HG02763 (cell line): ENCODE measurements at regions not wholly inside any gene's neighbourhood (a gene's known extent, or its start where the extent isn't known, plus 50 kb on each side); places are given as distances from the start of the nearest gene placed in this dataset.

ENCODE experiments used
- ATAC-seq: cut with Tn5 transposase; IDR thresholded peaks from one replicate; pipeline ENCODE4 v1.9.1; 2021; ENCODE audit warnings: mild to moderate bottlenecking, moderate library complexity; ENCODE audit not compliant: unreplicated experiment

DNA sequence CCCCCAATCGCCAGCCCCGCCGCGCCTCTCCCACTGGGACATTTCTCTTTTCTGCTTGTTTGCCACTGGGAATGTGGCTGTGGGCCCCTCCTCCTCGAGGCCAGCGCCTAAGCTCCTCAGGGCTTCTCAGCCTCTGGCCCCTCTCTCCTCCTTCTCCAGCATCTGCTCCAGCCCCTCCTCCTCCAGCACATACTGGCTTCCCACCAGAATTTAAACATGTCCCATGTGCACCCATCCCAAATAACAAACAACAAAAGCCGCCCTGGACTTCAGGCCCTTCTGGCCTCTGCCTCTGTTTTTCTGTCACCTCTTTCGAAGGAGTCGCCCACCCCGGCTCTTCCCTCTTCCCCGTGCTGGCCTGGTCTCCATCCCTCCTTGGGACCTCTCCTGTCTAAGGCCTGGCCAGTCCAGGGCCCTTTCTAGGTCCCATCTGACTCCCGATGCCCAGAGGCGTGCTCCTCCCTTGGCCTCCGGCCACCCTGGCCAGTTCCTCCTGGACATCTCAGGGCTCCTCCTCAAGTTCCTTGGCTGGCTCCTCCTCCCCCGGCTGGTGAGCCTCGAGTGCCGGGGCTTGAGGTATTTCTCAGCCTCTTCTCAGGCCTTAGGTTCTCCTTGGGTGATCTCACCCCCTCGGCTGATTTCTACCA, 94.6 kb upstream of the SLC6A6 start:
- no peak for ATAC-seq

DNA sequence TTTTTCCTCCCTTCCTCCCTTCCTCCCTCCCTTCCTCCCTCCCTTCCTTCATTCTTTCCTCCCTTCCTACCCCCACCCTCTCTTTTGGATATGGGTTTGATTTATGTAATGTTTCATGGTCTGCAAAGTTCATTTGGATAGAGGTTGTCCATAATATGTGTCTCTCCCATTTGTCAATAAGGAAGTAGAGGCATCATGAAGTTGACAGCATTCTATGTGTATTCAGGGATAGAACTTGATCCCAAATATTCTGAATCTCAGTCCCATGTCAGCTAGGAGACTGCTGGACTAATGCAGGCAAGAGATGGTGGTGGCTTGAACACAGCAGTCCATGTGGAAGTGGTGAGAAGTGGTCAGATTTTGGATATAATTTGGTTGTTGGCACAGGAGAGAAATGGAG, 90.7 kb upstream of the SLC6A6 start:
- no peak for ATAC-seq

DNA sequence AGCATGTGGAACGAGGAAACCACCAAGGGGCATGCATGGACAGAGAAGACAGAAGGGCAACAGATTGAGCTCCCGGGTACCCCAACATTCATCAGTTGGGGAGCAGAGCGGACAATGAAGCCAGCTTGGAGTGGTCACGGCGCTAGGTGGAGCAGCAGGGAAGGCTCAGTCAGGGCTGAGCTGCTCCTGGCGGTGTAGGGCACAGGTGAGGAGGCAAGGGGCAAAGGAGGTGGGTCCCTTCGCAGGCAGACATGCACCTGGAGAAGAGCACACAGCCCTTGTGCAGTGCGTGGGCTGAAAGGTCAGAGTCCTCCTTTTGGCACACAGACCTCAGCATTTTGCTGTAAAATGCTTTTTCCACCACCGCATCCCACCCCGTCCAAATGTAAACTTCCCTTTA, 90.0 kb upstream of the SLC6A6 start:
- ATAC-seq: no peak

DNA sequence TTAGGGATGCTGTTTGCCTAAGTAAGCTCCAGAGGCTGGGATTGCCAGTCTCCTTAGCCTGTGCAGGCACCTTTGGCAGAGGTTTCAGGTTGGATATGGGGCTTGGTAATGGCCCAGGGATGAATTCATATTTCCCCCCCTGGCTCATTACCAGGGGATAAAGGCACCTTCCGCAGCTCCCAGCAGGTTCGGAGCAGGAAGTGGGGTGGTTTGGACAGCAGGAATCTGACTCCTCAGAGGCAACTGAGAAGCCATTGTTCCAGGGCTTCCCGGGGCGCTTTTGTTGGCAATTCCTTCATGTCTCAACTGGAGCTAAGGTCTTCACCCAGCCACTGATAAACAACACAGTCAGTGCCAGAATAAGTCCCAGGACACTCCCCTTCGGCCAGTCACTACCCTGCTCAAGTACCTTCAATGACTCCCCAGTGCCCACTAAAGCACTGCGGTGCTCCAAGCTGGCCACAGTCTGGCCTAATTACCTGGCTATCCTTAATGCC, 85.3 kb upstream of the SLC6A6 start:
- ATAC-seq: no peak

DNA sequence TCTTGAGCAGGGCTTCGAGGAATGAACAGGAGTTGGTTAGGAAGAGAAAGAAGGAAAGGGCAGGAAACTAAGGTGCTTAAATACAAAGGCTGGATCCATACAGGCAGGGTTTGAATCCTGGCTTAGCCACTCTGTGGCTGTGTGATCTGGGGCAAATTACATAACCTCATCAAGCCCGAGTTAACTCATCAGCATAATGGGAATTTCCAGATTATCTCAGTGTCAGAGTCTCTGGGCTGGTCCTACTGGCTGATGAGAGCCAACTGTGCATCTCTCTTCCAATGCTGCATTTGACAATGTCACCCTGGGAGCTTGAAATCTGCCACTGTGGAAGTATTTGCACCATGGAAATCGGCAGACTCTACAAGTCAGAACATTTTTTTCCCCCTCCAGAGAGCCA, 83.8 kb upstream of the SLC6A6 start:
- ATAC-seq: no peak

DNA sequence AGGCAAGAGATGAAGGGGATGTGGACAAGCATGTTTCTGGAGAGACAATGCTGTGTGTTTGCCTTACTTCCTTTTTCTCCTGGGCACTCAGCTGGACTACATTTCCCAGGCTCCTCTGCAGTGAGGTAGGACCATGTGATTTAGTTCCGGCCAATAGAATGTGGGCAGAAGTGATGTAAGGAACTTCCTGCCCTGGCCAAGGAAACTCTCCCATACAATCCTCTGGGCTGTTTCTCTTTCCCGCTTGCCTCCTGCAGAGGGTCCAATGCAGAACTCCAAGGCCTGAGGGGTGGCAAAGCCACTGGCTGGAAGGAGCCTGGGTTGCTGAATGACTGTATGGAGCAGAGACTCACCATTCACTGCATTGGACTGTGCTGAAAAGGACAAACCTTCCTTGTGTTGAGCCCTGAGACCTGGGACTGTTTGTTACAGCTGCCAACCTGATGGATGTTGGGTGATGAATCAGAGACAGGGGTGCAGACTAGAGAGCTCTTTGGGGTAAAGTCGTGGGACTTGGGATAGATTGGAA, 82.7 kb upstream of the SLC6A6 start:
- no peak for ATAC-seq

DNA sequence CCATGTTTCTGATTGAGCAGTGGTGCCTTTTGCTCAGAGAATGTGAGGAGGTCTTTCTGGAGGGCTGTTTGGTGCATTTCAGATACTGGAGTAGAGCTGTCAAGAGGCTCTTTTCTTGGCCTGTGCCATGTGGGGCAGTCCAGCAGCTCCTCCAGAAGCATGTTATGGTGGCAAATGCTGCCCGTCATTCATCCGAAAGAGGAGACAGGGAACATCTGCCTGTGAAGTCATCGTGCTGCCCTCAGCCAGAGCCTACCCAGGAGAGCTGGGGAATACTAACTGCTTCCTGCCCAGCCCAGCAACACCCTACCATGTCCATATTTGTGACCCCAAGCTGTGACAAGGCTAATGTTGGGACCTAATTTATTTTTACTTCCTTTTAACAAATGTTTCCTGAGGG, 82.2 kb upstream of the SLC6A6 start:
- no peak for ATAC-seq

DNA sequence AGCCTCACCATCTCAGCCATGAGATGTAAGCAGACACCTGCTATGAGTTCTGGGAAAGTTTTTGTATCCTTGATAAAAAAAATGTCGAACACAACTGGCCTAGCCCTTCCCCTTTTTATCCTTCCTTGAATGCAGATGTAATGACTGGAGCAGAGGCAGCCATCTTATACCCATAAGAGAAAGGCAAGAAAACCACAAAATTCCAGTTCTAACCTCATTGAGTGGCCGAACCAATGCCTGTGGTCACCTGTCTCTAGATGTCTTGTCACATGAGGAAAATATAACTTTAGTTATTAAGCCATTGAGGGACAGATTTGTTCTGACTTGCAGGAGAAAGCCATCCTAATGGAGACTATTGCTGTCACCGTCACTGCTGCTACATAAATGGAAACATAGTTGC, 80.4 kb upstream of the SLC6A6 start:
- ATAC-seq: no peak

DNA sequence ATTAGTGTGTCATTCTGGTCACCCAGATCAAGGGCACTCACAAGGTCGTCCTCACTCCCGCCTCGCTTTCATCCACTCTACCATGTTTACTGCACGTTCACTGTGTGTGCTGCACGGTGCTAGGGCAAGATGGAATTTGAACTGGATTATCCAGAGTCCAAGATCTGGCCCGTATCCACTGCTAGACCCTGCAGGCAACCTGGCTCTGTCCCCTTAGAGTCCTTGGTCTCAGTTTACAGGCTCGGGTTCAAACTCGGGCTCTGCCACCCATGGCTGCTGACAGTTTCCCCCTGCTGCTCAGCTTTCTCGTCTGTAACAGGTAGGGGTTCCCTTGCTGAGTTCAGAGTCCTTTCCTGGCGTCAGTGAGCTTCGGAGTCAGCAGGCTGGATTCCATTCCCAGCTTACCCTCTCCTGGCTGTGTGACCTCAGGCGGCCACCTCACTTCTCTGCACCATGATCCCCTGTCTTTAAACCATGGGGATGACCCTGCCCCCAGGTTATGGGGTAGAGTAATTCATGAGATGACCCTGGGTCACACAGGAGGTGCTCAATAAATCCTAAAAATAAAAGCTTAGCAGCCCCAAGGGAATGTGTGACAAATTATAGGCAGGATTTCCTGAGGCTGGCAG, 79.6 kb upstream of the SLC6A6 start:
- no peak for ATAC-seq

DNA sequence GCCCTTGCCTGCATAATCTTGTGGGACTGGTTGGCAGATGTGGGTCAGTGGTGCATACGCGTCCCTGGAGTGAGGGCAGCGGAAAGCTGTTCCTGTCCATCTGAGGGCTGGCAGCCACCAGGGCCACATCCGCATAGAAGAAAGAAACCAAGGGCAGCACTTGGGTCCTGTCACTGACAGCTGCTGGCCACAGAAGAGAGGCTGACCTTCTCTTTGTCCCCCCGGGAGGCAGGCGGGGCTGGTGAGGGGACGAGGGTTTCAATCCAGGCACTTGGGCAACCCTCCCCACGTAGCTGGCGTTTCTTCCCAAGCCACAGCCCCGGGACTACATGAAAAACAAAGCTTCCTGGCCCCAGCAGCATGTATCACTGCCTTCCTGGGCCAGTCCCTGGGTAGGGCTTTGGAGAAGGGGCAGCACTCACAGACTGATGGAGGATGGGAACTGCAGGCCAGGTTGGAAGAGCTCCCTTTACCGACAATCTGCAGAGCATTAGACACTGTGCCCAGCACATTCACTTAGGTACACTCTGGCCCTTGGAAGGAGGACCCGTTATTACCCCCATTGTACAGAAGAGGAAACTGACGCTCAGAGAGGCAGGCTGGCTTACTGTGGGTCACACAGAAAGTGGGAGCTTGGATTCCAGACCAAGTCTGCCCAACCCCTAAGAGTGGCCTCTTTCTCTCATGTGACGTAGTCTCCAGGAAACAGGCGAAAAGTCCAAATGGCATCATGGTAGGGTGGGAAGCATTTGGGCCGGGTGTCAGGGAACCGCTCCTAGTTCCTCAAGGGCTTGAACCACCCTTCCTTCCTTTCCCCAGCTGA, 78.8 kb upstream of the SLC6A6 start:
- ATAC-seq: no peak

DNA sequence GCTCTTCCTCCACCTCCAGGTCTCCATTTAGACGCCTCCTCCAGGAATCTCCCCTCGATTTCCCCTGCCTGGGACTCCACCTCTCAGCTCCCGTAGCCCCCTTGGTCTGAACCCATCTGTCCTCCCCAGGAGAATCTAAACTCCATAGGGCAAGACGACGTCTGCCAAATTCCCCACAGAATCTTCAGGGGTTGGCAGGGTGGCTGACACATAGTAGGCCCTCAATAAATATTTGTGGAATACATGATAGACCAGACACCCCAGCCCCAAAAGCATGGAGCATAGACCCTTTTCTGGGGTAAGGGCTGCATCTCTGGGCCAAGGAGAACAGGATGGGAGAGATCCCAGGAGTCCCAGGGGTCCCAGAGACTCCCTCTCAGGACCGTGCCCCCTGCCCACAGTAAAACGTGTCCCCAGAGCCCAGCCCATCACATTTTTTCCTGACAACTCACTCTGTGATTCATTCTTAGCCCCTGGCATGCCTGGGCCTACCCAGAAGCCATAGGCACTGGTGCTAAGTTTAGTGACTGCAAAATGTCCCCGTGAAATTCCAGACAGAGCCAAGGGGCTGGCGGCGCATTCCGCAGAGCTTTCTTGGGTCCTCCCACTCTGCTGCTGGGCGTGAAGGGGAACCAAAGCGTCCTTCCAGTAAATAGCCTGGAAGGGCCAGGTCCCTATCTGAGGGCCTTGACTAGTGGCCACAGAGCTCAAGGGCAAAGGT, 78.0 kb upstream of the SLC6A6 start:
- ATAC-seq: no peak

DNA sequence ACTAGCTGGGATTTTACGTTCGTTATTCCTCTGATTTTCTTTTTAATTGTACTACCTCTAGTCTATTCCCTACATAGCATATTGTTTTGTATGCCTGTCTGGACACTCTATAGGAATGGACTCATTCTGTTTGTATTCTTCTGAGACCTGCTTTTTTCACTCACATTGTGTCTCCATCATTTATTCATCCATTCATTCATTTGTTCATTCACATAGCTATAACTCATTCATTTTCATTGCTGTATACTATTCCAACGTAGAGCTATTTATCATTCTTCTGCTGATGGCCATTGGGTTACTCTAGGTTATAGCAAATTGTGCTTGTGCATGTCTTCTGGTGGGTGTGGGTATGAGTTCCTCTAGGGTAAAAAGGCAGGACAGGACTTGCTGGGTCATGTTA, 74.0 kb upstream of the SLC6A6 start:
- no peak for ATAC-seq

DNA sequence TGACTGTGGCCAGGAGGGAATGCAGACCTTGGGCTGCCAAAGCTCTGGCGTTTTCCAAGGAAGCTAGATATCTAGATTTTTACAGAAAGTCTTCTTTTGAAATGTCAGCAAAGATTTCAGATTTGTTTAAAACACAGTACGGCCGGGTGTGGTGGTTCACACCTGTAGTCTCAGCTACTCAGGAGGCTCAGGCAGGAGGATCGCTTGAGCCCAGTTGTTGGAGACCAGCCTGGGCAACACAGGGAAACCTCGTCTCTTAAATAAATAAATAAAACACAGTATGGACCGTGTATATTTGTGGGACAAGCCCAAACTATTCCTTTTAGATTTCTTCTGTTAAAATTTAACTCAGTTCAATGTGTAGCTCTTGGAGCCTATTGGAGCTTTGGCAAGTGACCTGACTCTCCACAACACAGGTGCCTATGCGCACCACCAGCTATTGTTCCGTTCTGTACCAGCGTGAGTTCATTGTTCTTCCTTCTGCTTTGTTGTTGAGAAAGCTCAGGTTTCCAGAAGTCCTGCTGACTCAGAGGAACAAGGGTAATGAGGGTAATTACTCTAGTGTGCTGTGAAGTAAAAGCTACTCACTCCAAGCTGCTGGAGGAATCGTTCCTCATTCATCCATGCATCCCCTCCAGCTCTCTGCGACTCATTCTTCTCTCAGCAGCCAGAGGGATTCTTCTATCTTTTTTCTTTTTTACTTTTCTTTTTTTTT, 73.1 kb upstream of the SLC6A6 start:
- ATAC-seq: no peak

DNA sequence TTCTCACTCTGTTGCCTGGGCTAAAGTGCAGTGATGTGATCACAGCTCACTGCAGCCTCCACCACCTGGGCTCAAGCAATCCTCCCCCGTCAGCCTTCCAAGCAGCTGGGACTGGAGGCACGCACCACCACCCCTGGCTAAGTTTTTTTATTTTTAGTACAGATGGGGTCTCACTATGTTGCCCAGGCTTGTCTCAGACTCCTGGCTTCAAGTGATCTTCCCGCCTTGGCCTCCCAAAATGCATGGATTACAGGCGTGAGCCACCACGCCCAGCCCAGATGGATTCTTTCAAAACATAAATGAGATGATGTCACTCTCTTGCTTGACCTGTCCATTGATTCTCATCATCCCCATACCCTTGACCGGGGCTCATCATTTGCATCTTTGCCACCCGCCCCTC, 72.6 kb upstream of the SLC6A6 start:
- ATAC-seq: no peak

DNA sequence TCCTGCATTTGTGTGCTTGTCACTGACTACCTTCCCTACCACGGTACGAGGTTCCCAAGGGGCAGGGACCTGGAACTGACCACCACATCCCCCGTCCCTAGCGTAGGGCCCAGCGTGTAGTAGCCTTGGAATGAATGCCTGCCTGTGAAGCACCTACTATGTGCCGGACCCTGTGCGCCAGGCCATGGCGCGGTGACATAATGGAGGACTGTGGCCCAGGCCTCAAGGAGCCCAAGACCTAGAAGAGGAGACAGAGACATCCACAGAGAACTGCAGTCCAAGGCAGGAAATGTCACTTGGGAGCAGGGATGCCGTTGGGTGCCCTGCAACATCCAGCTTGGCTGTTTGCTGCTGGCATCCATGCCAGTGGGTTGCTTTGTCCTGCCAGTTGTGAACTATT, 71.9 kb upstream of the SLC6A6 start:
- no peak for ATAC-seq

DNA sequence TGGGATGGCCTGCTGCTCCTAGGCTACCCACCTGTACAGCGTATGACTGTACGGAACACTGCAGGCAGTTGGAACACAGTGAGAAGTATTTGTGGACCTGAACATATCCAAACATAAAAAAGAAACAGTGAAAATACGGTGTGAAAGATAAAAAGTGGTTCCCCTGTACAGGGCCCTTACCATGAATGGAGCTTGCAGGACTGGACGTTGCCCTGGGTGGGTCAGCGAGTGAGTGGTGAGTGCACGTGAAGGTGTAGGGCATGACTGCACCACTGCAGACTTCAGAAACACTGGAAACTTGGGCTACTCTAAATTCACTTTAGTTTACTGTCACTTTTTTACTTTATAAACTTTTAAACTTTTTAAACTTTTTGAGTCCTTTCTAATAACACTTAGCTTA, 71.2 kb upstream of the SLC6A6 start:
- ATAC-seq: no peak

DNA sequence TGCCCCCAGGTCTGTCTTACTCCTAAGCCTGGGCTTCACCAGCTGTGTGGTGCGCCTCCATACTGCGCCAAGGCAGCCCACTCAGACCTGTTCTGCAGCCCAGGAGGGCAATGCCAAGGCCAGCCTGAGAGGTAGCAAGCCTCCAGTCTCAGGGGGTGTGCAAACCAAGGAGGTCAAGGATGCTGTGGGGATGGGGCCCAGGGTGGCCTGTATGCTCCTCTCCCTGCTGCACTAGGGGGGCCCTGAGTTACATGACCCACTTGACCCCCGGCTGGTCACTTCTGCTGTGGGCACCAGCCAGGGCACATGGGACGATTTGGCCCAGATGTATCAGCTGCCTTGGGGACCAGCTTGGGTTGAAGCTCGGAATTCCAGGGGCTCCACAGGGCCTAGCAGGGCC, 70.0 kb upstream of the SLC6A6 start:
- ATAC-seq: no peak

DNA sequence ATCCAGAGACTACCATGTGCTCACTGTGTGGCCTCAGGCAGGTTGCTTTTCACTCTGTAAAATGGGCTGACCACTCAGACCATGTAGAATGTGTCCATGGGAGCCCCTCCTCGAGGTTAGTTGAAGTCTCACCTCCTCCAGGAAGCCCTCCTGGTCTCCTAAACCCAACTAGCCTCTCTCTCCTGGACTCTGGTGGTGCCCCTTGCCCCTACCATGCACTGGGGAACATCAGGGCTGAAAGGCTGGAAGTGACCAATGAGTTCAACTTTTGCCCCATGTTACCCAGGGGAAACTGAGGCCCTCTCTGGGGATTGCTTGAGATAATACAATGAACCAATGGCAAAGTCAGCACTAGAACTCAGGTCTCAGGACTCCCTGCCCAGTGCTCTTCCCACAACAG, 69.2 kb upstream of the SLC6A6 start:
- no peak for ATAC-seq

DNA sequence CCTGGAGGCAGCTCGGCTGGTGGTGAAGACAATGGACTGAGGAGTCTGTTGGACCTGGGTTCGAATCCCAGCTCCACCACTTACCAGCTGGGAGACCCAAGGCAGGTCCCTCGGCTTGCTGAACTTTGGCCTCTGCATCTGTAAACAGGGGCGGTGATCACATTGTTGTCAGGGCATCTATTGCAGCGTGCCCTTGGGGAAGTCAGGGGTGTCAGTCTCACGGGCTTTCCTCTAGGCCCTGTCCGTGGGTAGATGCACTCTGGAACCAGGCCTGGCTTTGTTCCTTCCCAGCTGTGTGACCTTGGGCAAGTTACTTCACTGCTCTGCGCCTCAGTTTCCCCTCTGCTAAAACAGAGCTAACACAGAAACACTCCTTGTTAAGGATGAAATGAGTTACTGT, 68.8 kb upstream of the SLC6A6 start:
- ATAC-seq: no peak

DNA sequence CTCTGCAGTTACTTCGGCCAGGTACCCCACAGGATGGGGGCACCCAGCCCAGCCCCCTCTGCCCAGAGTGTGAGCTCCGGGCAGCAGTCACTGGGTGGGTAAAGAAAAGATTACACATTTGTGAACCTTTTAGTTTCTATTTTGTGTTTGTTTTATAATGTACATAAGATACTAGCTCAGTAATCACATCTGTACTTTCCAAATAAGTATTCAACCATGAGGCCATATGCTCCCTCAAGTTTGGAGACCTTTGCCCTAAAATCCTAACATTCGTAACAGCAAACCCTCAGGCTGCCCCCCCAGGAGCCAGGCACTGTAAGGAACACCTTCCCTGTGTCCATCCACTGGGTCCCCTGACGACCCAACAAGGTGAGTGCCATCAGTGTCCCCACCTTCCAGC, 68.3 kb upstream of the SLC6A6 start:
- ATAC-seq: no peak

DNA sequence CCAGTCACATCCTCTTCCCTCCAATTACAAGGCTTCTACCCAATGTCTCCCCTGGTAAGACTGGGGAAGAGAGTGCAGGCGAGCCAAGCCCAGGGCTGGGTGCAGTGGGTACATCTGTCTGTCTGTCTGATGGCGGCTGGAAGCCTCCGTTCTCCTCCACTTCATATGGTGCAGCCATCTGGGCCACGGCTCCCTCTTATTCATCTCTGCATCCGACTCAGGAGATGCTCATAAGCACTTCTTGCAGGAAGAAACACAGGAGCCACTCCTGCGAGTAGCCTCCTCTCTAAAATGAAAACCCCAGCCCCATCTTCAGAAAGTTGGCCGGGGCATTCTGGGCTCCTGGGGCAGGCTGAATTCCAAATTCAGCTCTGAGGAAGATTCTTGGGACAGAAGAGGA, 67.5 kb upstream of the SLC6A6 start:
- ATAC-seq: no peak
